Colonic mucosa (tissue), 4 donors: ENCODE measurements at regions not wholly inside any gene's neighbourhood (a gene's known extent, or its start where the extent isn't known, plus 50 kb on each side); places are given as distances from the start of the nearest gene placed in this dataset.

Experiments
- DNase-seq: peaks from one replicate; pipeline ENCODE4 v3.0.0-alpha.2; 2020
- H3K27ac ChIP-seq: fragments of 200-600 bp; one replicate; pipeline ENCODE4 v1.8.0; 2021
- H3K27me3 ChIP-seq: fragments of 200-600 bp; one replicate; pipeline ENCODE4 v1.8.0; 2021
- H3K36me3 ChIP-seq: fragments of 200-600 bp; one replicate; pipeline ENCODE4 v1.8.0; 2021
- H3K4me1 ChIP-seq: fragments of 200-600 bp; one replicate; pipeline ENCODE4 v1.8.0; 2021; ENCODE audit warnings: mild to moderate bottlenecking
- H3K4me3 ChIP-seq: fragments of 200-600 bp; one replicate; pipeline ENCODE4 v1.8.0; 2021
- H3K9ac ChIP-seq, 2 donors: one replicate each; pipeline ENCODE4 v1.7.0; 2013; ENCODE audit warnings: control low read depth in 2 of 2, low read depth in 2 of 2, low read length in 2 of 2
- H3K9me3 ChIP-seq: fragments of 200-600 bp; one replicate; pipeline ENCODE4 v1.8.0; 2021
- CTCF ChIP-seq: fragments of 200-600 bp; IDR thresholded peaks from one replicate; pipeline ENCODE4 v1.8.0; 2022; ENCODE audit warnings: antibody characterized with exemption, mild to moderate bottlenecking
- intact Hi-C: fragments of 100-400 bp; cut with DNase I; formaldehyde crosslinking; loops from one replicate; pipeline ENCODE4 v1.14.1; 2022
- donor health status: healthy.
- donor health status: DM: no; HTN: no; CAD: no.
- donor health status: DM: no; HTN: no; CAD: no.

- DNase-seq: no peak
- Histone ChIP-seq H3K4me1 (no peaks in the 10 kb centered on the region), H3K9me3 (no peaks in the 10 kb centered on the region), H3K27me3 (no peaks in the 10 kb centered on the region), H3K36me3 (no peaks in the 10 kb centered on the region), H3K4me3 (no peak overlapping the region), H3K27ac (no peak overlapping the region), H3K9ac (no peak overlapping the region)
- intact Hi-C loops: no loop called here
- TF ChIP-seq CTCF: no peak
Measured at GRCh38 chr13:87837946-87838345, 166.8 kb downstream of the SLITRK5 start.

GRCh38 chr13:87851410-87851809, 180.2 kb downstream of the SLITRK5 start:
- Histone ChIP-seq H3K27ac (no peak overlapping the region), H3K27me3 (no peaks in the 10 kb centered on the region), H3K4me1 (no peaks in the 10 kb centered on the region), H3K4me3 (no peak overlapping the region), H3K36me3 (no peaks in the 10 kb centered on the region), H3K9me3 (no peaks in the 10 kb centered on the region), H3K9ac (no peak overlapping the region)
- intact Hi-C loops: no loop called here
- no peak for DNase-seq
- TF ChIP-seq CTCF: no peak

DNA sequence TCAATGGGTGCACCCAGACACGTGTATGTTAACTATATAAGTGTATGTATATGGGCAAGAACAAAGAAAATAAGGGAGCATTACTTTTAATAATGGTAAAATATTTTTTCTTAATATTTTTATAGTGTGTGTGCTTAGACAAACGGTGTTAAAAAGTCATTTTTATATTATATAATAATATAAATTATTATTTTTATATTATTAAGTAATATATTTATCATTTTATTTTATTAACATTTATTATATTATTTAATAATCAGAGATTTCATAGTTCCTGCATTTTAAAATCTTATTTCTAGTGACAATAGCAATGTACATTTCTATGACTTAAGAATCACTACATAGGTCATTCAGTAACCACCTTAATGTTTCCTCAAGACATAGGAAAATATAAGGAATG, 184.4 kb downstream of the SLITRK5 start:
- H3K4me3 ChIP-seq: no peak overlapping the region
- no peaks in the 10 kb centered on the region for H3K36me3 ChIP-seq
- no peak overlapping the region for H3K27ac ChIP-seq
- no peak for DNase-seq
- no peak for TF ChIP-seq CTCF
- H3K9ac ChIP-seq: no peak overlapping the region
- H3K27me3 ChIP-seq: no peaks in the 10 kb centered on the region
- H3K9me3 ChIP-seq: no peaks in the 10 kb centered on the region
- intact Hi-C loops: no loop called here
- H3K4me1 ChIP-seq: no peaks in the 10 kb centered on the region

- no peak overlapping the region for H3K4me3 ChIP-seq
- no peak for DNase-seq
- no peak for TF ChIP-seq CTCF
- no peaks in the 10 kb centered on the region for H3K36me3 ChIP-seq
- intact Hi-C loops: no loop called here
- no peaks in the 10 kb centered on the region for H3K9me3 ChIP-seq
- no peaks in the 10 kb centered on the region for H3K4me1 ChIP-seq
- H3K9ac ChIP-seq: no peak overlapping the region
- H3K27ac ChIP-seq: no peak overlapping the region
- H3K27me3 ChIP-seq: no peaks in the 10 kb centered on the region
Measured at GRCh38 chr13:87859261-87859660, 188.1 kb downstream of the SLITRK5 start.

DNA sequence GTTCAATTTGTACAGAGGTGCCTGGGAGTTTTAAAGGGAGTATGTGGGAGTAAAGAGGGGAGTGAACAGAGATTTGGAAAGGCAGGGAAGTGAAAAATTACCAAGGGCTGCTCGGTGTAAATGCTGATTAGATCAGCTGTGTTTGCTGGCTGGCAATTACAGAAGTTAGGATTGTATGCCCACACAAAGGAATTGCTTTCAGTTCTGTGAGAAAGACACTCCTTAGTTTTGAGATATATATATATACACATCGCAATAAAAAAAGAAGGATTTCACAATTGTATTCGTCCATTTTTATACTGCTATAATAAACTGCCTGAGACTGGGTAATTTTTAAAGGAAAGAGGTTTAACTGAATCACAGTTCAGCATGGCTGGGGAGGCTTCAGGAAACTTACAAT, 196.3 kb downstream of the SLITRK5 start:
- intact Hi-C loops: no loop called here
- TF ChIP-seq CTCF: no peak
- DNase-seq: no peak
- Histone ChIP-seq H3K27me3 (no peaks in the 10 kb centered on the region), H3K9ac (no peak overlapping the region), H3K27ac (no peak overlapping the region), H3K4me1 (no peaks in the 10 kb centered on the region), H3K4me3 (no peak overlapping the region), H3K36me3 (no peaks in the 10 kb centered on the region), H3K9me3 (no peaks in the 10 kb centered on the region)

DNA sequence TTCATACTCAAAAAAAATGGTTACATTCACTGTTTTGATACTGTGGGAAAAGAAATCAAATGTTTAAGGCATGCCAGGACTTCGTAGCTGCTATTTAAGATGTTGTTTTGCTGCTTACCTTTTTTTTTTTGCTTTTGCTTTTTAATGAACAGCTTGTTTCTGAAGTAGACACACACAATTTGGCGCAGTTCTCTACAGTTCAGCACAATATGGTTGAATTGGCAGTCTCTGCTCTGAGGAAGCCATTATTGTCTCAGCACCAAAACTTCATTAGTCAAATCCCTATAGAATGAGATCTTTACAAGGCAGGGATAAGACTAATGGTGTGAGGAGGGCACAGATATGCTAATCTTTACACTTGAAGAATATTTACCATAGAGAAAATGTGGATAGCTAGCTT, 197.6 kb downstream of the SLITRK5 start:
- no peaks in the 10 kb centered on the region for H3K27me3 ChIP-seq
- no peak overlapping the region for H3K27ac ChIP-seq
- no peaks in the 10 kb centered on the region for H3K36me3 ChIP-seq
- H3K4me3 ChIP-seq: no peak overlapping the region
- H3K9me3 ChIP-seq: no peaks in the 10 kb centered on the region
- intact Hi-C loops: no loop called here
- DNase-seq: no peak
- H3K9ac ChIP-seq: no peak overlapping the region
- H3K4me1 ChIP-seq: no peaks in the 10 kb centered on the region
- TF ChIP-seq CTCF: no peak
